ENCODE measurements at regions not wholly inside any gene's neighbourhood (a gene's known extent, or its start where the extent isn't known, plus 50 kb on each side); places are given as distances from the start of the nearest gene placed in this dataset.
A peak's percentile ranks its signal among the peaks of the same experiment; 100 is the strongest.
"Not testable (repeated sequence)": the region's sequence is repeated elsewhere in the genome, so short reads cannot be mapped to it uniquely, and the experiment has no call there.

- Mint-ChIP-seq H3K4me1 (no peaks in the 10 kb centered on the region), H3K36me3 (no peaks in the 10 kb centered on the region), H3K27me3 (no peaks in the 10 kb centered on the region), H3K27ac (no peak overlapping the region), H3K4me3 (no peak overlapping the region), H3K9me3 (peaks cover 3 to 20% (median 8%) of the 10 kb centered on the region in 3 donors)
These were observed 558.0 kb upstream of the TECRL start for GRCh38 chr4:64967286-64967685.

DNA sequence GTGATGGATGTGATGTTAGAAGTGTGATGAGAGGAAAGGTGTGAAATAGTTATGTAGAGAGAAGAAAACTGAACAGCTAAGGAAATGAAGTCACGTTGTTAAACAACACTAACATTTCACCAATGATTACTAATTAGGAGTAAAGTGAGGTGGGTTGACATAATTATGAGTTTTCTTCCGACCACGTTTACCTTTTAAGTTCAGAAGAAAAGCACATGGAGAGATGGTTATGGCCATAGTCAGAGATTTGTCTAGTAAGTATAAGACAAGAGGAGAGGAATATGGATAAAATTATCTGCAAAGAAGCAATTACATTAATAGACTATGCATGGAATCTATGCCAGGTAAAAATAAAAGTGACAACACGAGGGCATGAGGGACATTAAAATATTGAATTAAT, 551.3 kb upstream of the TECRL start:
- H3K4me3 Mint-ChIP-seq = no peak overlapping the region
- no peak overlapping the region for H3K27ac Mint-ChIP-seq
- H3K4me1 Mint-ChIP-seq = no peaks in the 10 kb centered on the region
- H3K27me3 Mint-ChIP-seq = no peaks in the 10 kb centered on the region
- peaks cover 0 to 16% (median 2%) of the 10 kb centered on the region in 3 donors for H3K9me3 Mint-ChIP-seq
- H3K36me3 Mint-ChIP-seq = peaks cover 1% of the 10 kb centered on the region

DNA sequence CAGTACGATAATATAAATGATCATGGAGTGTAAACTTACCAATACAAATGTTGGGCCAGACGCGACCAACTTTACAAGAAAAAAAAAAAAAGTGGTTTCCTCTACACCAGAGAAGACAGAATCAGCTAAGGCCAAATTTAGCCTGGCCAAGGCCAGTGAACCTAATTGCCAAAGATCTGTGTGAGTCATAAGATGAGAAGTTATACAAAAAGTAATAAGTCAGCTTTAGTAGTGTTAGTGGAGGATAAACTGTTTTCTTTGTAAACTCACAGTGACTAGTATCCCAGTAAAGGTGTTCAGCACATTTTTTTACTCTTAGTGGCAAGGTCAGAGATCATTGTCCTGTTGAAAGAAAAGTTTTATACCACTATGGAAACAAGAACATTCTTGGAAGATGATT, 531.4 kb upstream of the TECRL start:
- Mint-ChIP-seq H3K36me3 (no peaks in the 10 kb centered on the region), H3K4me3 (no peak overlapping the region), H3K27ac (no peak overlapping the region), H3K9me3 (peaks cover 0 to 4% (median 0%) of the 10 kb centered on the region in 3 donors), H3K27me3 (no peaks in the 10 kb centered on the region), H3K4me1 (no peaks in the 10 kb centered on the region)

GRCh38 chr4:64935469-64936001, 526.3 kb upstream of the TECRL start:
- Mint-ChIP-seq H3K27me3 (no peaks in the 10 kb centered on the region), H3K4me3 (no peak overlapping the region), H3K27ac (no peak overlapping the region), H3K9me3 (peaks cover 0 to 2% (median under 1%) of the 10 kb centered on the region in 3 donors), H3K36me3 (no peaks in the 10 kb centered on the region), H3K4me1 (no peaks in the 10 kb centered on the region)

- Mint-ChIP-seq H3K36me3 (no peaks in the 10 kb centered on the region), H3K27me3 (no peaks in the 10 kb centered on the region), H3K4me1 (no peaks in the 10 kb centered on the region), H3K4me3 (no peak overlapping the region), H3K9me3 (peaks cover 2 to 12% (median 5%) of the 10 kb centered on the region in 3 donors), H3K27ac (no peak overlapping the region)
These were observed 502.6 kb upstream of the TECRL start for GRCh38 chr4:64911846-64912245.

DNA sequence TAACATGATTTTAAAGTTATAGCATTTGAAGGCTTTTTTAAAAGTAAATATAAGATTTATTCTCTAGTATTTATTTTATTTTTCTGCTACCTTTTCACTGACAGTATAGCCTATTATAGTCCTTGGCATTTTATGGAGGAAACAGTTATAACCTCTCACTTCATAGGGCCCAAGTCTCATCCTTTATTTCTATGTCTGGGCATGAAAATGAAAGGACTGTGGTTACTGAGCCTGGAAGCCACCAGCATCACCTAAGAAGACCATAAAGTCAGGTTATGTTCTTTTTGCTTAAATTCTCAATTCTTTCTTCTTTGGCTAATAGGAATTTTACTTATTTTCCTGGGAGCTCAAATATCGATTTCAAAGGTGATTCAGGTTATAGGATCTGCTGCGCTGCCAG, 494.7 kb upstream of the TECRL start:
- H3K27me3 Mint-ChIP-seq = no peaks in the 10 kb centered on the region
- no peaks in the 10 kb centered on the region for H3K4me1 Mint-ChIP-seq
- H3K4me3 Mint-ChIP-seq = no peak overlapping the region
- peaks cover 0 to 2% (median 2%) of the 10 kb centered on the region in 3 donors for H3K9me3 Mint-ChIP-seq
- H3K36me3 Mint-ChIP-seq = no peaks in the 10 kb centered on the region
- no peak overlapping the region for H3K27ac Mint-ChIP-seq

GRCh38 chr4:64899563-64899962, 490.3 kb upstream of the TECRL start:
- no peaks in the 10 kb centered on the region for H3K9me3 Mint-ChIP-seq
- no peak overlapping the region for H3K4me3 Mint-ChIP-seq
- H3K36me3 Mint-ChIP-seq = no peaks in the 10 kb centered on the region
- peak overlapping the region in 1 of 3 donors; percentile 53 for H3K27ac Mint-ChIP-seq
- no peaks in the 10 kb centered on the region for H3K27me3 Mint-ChIP-seq
- H3K4me1 Mint-ChIP-seq = no peaks in the 10 kb centered on the region

DNA sequence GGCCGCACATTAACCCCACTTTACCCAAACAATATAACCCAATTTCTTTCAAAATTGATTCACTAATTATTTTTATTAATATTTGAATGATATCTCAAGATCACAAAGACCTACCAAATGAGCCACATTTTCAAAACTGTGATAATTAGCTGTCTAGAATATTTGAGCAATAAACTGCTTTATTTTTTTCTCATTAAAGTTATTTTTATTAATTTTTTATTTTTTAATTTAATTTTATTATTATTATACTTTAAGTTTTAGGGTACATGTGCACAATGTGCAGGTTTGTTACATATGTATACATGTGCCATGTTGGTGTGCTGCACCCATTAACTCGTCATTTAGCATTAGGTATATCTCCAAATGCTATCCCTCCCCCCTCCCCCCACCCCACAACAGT, 489.8 kb upstream of the TECRL start:
- not testable (repeated sequence) for H3K9me3 Mint-ChIP-seq, H3K36me3 Mint-ChIP-seq, H3K27me3 Mint-ChIP-seq, H3K4me1 Mint-ChIP-seq, H3K4me3 Mint-ChIP-seq
- peak overlapping the region in 1 of 3 donors; percentile 53 for H3K27ac Mint-ChIP-seq

DNA sequence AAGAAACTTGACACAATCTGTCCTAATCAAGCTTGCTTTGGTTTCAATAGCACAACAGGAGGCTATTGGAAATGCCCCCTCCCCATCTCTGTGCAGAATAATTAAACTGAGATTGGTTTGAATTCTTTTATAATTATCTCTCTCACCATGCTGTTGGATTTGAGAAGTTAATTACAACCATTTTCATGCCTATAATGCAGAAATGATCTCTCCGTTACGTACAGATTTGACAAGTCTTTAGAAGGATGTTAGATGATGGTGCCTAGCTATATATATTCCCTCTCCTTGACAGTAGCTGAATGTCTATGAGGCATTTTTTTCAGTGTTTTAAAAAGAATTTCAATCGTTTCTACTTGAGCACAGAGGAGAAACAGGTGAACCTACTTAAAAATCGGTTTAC, 488.4 kb upstream of the TECRL start:
- Mint-ChIP-seq H3K36me3 (no peaks in the 10 kb centered on the region), H3K4me1 (no peaks in the 10 kb centered on the region), H3K9me3 (no peaks in the 10 kb centered on the region), H3K27me3 (no peaks in the 10 kb centered on the region), H3K4me3 (no peak overlapping the region), H3K27ac (no peak overlapping the region)

DNA sequence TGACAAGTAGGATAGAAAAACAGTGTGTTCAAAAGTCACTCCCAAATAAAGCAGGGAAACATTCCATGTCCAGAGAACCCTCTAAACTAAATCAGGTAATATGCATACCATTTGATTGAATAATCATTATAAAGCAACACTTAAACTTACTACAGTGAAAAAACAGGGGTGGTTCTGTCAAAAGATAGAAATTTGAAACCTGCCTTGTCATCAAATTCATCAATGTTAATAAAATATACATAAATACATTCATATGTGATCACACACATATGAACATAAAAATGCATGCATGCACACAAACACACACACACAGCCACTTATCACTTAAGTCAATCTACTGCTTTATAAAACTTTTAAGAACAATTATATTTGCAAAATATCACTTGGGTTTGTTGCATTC, 485.8 kb upstream of the TECRL start:
- Mint-ChIP-seq H3K4me3 (no peak overlapping the region), H3K27me3 (no peaks in the 10 kb centered on the region), H3K9me3 (peaks cover 0 to 3% (median 0%) of the 10 kb centered on the region in 3 donors), H3K4me1 (no peaks in the 10 kb centered on the region), H3K36me3 (no peaks in the 10 kb centered on the region), H3K27ac (no peak overlapping the region)

DNA sequence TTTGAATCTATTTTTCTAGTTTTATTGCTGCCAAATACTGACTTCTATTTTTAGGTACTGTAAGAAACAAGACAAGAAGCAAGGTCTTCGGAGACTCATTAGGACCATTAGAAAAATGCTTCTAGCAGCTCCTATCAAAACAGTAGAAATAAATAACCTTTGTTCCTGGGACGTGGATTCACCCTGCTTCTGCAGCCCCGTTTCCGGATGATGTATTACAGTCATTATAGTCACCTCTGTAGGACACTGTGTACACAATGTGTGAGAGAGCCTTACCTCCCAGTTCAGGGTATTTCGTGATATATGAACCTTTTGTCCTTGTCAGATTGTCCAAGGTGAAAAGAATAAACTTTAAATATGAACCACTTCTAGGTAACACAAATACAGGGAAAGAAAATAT, 484.0 kb upstream of the TECRL start:
- Mint-ChIP-seq H3K36me3 (no peaks in the 10 kb centered on the region), H3K27me3 (no peaks in the 10 kb centered on the region), H3K4me1 (no peaks in the 10 kb centered on the region), H3K9me3 (peaks cover 0 to 7% (median 2%) of the 10 kb centered on the region in 3 donors), H3K27ac (no peak overlapping the region), H3K4me3 (no peak overlapping the region)

GRCh38 chr4:64889906-64890610, 480.8 kb upstream of the TECRL start:
- H3K36me3 Mint-ChIP-seq = no peaks in the 10 kb centered on the region
- no peak overlapping the region for H3K27ac Mint-ChIP-seq
- peaks cover 0 to 11% (median 5%) of the 10 kb centered on the region in 3 donors for H3K9me3 Mint-ChIP-seq
- no peaks in the 10 kb centered on the region for H3K4me1 Mint-ChIP-seq
- H3K27me3 Mint-ChIP-seq = no peaks in the 10 kb centered on the region
- no peak overlapping the region for H3K4me3 Mint-ChIP-seq

GRCh38 chr4:64883087-64883807, 474.0 kb upstream of the TECRL start:
- Mint-ChIP-seq H3K36me3 (no peaks in the 10 kb centered on the region), H3K4me3 (no peak overlapping the region), H3K27me3 (no peaks in the 10 kb centered on the region), H3K27ac (no peak overlapping the region), H3K4me1 (no peaks in the 10 kb centered on the region), H3K9me3 (peaks cover 0 to 5% (median 3%) of the 10 kb centered on the region in 3 donors)

DNA sequence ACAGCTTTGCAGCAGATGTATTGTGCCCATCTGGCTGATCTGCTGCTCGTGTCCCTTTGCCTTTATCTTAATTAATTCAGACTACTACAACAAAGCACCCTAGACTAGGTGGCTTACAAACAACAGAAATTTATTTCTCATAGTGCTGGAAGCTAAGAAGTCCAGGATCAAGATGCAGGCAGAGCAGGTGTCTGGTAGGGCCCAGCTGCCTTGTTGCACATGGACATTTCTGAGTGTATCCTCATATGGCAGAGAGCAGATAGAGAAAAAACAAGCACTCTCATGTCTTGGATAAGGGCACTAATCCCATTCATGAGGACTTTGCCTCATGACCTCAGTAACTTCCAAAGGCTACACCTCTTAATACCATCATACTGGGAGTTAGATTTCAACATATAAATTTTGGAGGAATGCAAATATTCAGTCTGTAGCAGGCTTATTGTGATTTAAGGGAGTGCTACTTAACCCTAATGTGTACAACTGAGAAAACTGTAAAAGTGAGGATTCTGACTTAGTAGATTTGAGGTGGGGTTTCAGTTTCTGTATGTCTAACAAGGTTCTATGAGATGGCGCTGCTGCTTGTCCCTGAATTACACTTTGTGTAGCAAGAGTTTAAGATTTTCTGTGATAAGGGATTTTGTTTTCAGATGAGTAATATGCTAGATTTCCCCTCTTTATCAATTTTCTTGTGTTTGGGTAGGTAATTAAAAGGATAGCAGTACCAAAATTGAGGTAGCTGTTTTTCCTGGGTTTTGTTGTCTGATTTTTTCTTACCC, 473.2 kb upstream of the TECRL start:
- Mint-ChIP-seq H3K9me3 (peaks cover under 1 to 2% (median 2%) of the 10 kb centered on the region in 3 donors), H3K27ac (no peak overlapping the region), H3K27me3 (no peaks in the 10 kb centered on the region), H3K4me1 (no peaks in the 10 kb centered on the region), H3K4me3 (no peak overlapping the region), H3K36me3 (no peaks in the 10 kb centered on the region)

DNA sequence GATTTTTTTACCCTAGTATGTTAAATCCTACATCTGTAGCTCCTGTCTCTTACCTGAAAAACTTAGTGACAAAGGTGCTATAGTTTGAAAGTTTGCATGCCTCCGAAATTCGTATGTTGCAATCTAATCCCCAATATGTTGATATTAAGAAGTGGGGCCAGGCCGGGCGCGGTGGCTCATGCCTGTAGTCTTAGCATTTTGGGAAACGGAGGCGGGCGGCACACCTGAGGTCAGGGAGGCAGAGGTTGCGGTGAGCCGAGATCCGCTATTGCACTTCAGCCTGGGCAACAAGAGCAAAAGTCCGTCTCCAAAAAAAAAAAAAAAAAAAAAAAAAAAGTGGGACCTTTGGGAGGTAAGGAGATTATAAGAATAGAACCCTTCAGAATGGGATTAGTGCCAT, 471.3 kb upstream of the TECRL start:
- Mint-ChIP-seq H3K27me3 (no peaks in the 10 kb centered on the region), H3K4me1 (no peaks in the 10 kb centered on the region), H3K9me3 (peaks cover 0 to 8% (median 1%) of the 10 kb centered on the region in 3 donors), H3K27ac (no peak overlapping the region), H3K36me3 (no peaks in the 10 kb centered on the region), H3K4me3 (no peak overlapping the region)

Measured in IgD-negative memory B cell (primary cell).